HepG2 (cell line): ENCODE measurements at regions not wholly inside any gene's neighbourhood (a gene's known extent, or its start where the extent isn't known, plus 50 kb on each side); places are given as distances from the start of the nearest gene placed in this dataset.

ENCODE experiments used
- CEBPB ChIP-seq: IDR thresholded peaks from 2 replicates; pipeline ENCODE4 v1.6.1; 2011; ENCODE audit warnings: low read depth, low read length, improper control_type of control experiment, borderline replicate concordance
- CHCHD3 ChIP-seq: sonication (generic); formaldehyde crosslinking; IDR thresholded peaks from 2 replicates; pipeline ENCODE4 v1.8.0; 2022; ENCODE audit warnings: mild to moderate bottlenecking, missing genetic modification reagents, moderate library complexity
- EZH2 ChIP-seq: conservative IDR thresholded peaks from 2 replicates; pipeline ENCODE4 v1.6.1; 2012; ENCODE audit warnings: mild to moderate bottlenecking, low read depth, low read length, moderate library complexity
- PAWR ChIP-seq: sonication (generic); formaldehyde crosslinking; IDR thresholded peaks from 2 replicates; pipeline ENCODE4 v1.4.0; 2020; ENCODE audit warnings: missing genetic modification reagents, mild to moderate bottlenecking, borderline replicate concordance
- POLR2AphosphoS5 ChIP-seq: IDR thresholded peaks from 2 replicates; pipeline ENCODE4 v1.6.1; 2012; ENCODE audit warnings: low read depth, low read length
- SIN3A ChIP-seq: IDR thresholded peaks from 2 replicates; pipeline ENCODE4 v1.6.1; 2011; ENCODE audit warnings: low read depth, mild to moderate bottlenecking, control low read depth, low read length, borderline replicate concordance
- TRIM24 ChIP-seq: sonication (generic); formaldehyde crosslinking; IDR thresholded peaks from 2 replicates; pipeline ENCODE4 v1.8.0; 2022; ENCODE audit warnings: mild to moderate bottlenecking, missing genetic modification reagents
- ZNF510 ChIP-seq: sonication (generic); formaldehyde crosslinking; IDR thresholded peaks from 2 replicates; pipeline ENCODE4 v1.4.0; 2020; ENCODE audit warnings: low read depth, mild to moderate bottlenecking, missing genetic modification reagents
- ZNF781 ChIP-seq: sonication (generic); formaldehyde crosslinking; IDR thresholded peaks from 2 replicates; pipeline ENCODE4 v1.5.1; 2020; ENCODE audit warnings: borderline replicate concordance, mild to moderate bottlenecking, missing genetic modification reagents; ENCODE audit errors: not compliant biosample characterization
- TF ChIP-seq, protein P1 (sequence below): sonication (generic); formaldehyde crosslinking; IDR thresholded peaks from 2 replicates; pipeline ENCODE4 v1.4.0; 2020; ENCODE audit warnings: missing genetic modification reagents, borderline replicate concordance
- TF ChIP-seq, protein P2 (sequence below): sonication (generic); formaldehyde crosslinking; IDR thresholded peaks from 2 replicates; pipeline ENCODE4 v1.5.0; 2020; ENCODE audit warnings: missing genetic modification reagents
- TF ChIP-seq, protein P3 (sequence below): sonication (generic); formaldehyde crosslinking; IDR thresholded peaks from 2 replicates; pipeline ENCODE4 v1.5.0; 2020; ENCODE audit warnings: mild to moderate bottlenecking, missing genetic modification reagents, moderate library complexity
- TF ChIP-seq, protein P4 (sequence below): sonication (generic); formaldehyde crosslinking; IDR thresholded peaks from 2 replicates; pipeline ENCODE4 v1.4.0; 2020; ENCODE audit warnings: missing genetic modification reagents
- TF ChIP-seq, protein P5 (sequence below): sonication (generic); formaldehyde crosslinking; IDR thresholded peaks from 2 replicates; pipeline ENCODE4 v1.9.0; 2021; ENCODE audit warnings: missing genetic modification reagents, borderline replicate concordance

DNA sequence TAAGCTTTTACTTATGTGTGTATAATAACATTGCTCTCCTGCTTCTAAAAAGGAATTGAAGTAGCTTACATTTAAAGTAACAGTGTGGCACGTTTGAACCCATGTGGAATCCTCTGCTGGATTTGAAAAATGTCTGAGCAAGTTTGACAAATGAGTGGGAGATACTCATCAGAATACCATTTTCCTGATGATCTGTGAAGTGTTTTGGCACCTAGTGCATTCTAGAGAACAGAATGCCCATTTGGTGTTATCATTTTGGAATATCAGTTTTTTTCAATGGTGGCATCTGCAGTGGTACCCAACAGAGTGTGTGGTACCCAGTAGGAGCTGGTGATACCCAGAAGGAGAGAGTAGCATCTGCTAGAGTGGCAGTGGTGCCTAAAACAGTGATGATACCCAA, 471.1 kb downstream of the PLK2 start:
- TF ChIP-seq SIN3A (no peak), CEBPB (no peak), TRIM24 (no peak), ZNF510 (CRISPR knock-in tag) (no peak), PAWR (CRISPR knock-in tag) (no peak), POLR2AphosphoS5 (no peak), ZNF781 (CRISPR knock-in tag) (no peak), CHCHD3 (CRISPR knock-in tag) (no peak), EZH2 (no peak)
- TF ChIP-seq, protein P1, sequence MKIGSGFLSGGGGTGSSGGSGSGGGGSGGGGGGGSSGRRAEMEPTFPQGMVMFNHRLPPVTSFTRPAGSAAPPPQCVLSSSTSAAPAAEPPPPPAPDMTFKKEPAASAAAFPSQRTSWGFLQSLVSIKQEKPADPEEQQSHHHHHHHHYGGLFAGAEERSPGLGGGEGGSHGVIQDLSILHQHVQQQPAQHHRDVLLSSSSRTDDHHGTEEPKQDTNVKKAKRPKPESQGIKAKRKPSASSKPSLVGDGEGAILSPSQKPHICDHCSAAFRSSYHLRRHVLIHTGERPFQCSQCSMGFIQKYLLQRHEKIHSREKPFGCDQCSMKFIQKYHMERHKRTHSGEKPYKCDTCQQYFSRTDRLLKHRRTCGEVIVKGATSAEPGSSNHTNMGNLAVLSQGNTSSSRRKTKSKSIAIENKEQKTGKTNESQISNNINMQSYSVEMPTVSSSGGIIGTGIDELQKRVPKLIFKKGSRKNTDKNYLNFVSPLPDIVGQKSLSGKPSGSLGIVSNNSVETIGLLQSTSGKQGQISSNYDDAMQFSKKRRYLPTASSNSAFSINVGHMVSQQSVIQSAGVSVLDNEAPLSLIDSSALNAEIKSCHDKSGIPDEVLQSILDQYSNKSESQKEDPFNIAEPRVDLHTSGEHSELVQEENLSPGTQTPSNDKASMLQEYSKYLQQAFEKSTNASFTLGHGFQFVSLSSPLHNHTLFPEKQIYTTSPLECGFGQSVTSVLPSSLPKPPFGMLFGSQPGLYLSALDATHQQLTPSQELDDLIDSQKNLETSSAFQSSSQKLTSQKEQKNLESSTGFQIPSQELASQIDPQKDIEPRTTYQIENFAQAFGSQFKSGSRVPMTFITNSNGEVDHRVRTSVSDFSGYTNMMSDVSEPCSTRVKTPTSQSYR (CRISPR knock-in tag) = no peak
- TF ChIP-seq, protein P2, sequence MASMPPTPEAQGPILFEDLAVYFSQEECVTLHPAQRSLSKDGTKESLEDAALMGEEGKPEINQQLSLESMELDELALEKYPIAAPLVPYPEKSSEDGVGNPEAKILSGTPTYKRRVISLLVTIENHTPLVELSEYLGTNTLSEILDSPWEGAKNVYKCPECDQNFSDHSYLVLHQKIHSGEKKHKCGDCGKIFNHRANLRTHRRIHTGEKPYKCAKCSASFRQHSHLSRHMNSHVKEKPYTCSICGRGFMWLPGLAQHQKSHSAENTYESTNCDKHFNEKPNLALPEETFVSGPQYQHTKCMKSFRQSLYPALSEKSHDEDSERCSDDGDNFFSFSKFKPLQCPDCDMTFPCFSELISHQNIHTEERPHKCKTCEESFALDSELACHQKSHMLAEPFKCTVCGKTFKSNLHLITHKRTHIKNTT (CRISPR knock-in tag) = no peak
- TF ChIP-seq, protein P3, sequence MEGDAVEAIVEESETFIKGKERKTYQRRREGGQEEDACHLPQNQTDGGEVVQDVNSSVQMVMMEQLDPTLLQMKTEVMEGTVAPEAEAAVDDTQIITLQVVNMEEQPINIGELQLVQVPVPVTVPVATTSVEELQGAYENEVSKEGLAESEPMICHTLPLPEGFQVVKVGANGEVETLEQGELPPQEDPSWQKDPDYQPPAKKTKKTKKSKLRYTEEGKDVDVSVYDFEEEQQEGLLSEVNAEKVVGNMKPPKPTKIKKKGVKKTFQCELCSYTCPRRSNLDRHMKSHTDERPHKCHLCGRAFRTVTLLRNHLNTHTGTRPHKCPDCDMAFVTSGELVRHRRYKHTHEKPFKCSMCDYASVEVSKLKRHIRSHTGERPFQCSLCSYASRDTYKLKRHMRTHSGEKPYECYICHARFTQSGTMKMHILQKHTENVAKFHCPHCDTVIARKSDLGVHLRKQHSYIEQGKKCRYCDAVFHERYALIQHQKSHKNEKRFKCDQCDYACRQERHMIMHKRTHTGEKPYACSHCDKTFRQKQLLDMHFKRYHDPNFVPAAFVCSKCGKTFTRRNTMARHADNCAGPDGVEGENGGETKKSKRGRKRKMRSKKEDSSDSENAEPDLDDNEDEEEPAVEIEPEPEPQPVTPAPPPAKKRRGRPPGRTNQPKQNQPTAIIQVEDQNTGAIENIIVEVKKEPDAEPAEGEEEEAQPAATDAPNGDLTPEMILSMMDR (CRISPR knock-in tag) = no peak
- TF ChIP-seq, protein P4, sequence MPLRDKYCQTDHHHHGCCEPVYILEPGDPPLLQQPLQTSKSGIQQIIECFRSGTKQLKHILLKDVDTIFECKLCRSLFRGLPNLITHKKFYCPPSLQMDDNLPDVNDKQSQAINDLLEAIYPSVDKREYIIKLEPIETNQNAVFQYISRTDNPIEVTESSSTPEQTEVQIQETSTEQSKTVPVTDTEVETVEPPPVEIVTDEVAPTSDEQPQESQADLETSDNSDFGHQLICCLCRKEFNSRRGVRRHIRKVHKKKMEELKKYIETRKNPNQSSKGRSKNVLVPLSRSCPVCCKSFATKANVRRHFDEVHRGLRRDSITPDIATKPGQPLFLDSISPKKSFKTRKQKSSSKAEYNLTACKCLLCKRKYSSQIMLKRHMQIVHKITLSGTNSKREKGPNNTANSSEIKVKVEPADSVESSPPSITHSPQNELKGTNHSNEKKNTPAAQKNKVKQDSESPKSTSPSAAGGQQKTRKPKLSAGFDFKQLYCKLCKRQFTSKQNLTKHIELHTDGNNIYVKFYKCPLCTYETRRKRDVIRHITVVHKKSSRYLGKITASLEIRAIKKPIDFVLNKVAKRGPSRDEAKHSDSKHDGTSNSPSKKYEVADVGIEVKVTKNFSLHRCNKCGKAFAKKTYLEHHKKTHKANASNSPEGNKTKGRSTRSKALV (CRISPR knock-in tag) = no peak
- TF ChIP-seq, protein P5, sequence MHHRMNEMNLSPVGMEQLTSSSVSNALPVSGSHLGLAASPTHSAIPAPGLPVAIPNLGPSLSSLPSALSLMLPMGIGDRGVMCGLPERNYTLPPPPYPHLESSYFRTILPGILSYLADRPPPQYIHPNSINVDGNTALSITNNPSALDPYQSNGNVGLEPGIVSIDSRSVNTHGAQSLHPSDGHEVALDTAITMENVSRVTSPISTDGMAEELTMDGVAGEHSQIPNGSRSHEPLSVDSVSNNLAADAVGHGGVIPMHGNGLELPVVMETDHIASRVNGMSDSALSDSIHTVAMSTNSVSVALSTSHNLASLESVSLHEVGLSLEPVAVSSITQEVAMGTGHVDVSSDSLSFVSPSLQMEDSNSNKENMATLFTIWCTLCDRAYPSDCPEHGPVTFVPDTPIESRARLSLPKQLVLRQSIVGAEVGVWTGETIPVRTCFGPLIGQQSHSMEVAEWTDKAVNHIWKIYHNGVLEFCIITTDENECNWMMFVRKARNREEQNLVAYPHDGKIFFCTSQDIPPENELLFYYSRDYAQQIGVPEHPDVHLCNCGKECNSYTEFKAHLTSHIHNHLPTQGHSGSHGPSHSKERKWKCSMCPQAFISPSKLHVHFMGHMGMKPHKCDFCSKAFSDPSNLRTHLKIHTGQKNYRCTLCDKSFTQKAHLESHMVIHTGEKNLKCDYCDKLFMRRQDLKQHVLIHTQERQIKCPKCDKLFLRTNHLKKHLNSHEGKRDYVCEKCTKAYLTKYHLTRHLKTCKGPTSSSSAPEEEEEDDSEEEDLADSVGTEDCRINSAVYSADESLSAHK = no peak
